ENCODE measurements at regions not wholly inside any gene's neighbourhood (a gene's known extent, or its start where the extent isn't known, plus 50 kb on each side); places are given as distances from the start of the nearest gene placed in this dataset.

DNA sequence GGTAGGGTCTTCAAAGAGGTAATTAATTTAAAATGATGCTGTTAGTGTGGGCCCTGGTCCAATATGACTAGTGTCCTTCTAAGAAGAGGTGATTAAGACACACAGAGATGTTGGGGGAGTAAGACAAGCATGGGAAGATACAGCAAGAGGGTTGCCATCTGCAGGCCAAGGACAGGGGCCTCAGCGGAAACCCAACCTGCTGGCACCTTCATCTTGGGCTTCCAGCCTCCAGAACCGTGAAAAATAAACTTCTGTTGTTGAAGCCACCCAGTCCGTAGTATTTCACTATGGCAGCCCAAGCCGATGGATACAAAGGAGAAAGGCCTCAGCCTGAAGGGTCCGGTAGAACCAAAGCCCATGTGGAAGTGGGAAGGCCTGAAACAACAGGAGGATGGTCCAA, 161.7 kb upstream of the UBE2E1 start:
- WGBS, 2 donors (ENCODE audit: low coverage in 1 of 2): no CpG with 5 or more reads among the region's 5 CpGs
- H3K27ac ChIP-seq: no peak overlapping the region
- no peaks in the 10 kb centered on the region for H3K4me1 ChIP-seq
- no peak overlapping the region for H3K4me3 ChIP-seq
- no peaks in the 10 kb centered on the region for H3K27me3 ChIP-seq
- no peak for ATAC-seq
- TF ChIP-seq, protein P1, sequence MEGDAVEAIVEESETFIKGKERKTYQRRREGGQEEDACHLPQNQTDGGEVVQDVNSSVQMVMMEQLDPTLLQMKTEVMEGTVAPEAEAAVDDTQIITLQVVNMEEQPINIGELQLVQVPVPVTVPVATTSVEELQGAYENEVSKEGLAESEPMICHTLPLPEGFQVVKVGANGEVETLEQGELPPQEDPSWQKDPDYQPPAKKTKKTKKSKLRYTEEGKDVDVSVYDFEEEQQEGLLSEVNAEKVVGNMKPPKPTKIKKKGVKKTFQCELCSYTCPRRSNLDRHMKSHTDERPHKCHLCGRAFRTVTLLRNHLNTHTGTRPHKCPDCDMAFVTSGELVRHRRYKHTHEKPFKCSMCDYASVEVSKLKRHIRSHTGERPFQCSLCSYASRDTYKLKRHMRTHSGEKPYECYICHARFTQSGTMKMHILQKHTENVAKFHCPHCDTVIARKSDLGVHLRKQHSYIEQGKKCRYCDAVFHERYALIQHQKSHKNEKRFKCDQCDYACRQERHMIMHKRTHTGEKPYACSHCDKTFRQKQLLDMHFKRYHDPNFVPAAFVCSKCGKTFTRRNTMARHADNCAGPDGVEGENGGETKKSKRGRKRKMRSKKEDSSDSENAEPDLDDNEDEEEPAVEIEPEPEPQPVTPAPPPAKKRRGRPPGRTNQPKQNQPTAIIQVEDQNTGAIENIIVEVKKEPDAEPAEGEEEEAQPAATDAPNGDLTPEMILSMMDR (IDR thresholded peaks at IDR 0.05): no peak
- no peak for TF ChIP-seq POLR2A (IDR thresholded peaks at IDR 0.05)
- no peak for TF ChIP-seq EP300 (IDR thresholded peaks at IDR 0.05)
- no peak for TF ChIP-seq POLR2AphosphoS5 (IDR thresholded peaks at IDR 0.05)
- no peaks in the 10 kb centered on the region for H3K9me3 ChIP-seq
- H3K36me3 ChIP-seq: no peaks in the 10 kb centered on the region

DNA sequence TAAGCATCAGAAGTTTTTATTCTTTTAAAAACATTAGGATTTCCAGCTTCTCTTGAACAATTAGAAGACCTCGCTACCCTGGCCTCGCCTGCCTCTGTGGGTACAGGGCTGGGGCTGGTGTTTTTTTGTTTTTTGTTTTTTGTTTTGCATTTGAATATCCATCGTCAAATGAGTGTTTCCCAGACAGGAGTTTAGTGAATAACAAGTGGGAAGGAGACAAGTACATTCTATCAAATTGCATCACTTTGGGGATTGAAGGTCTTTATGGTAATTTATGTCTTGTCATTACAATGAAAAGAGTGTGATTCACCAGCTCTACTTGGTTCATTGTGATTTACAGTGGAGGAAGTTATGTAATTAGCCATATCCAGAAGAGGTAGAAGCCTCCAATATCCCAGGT, 161.1 kb upstream of the UBE2E1 start:
- no peaks in the 10 kb centered on the region for H3K9me3 ChIP-seq
- no peak overlapping the region for H3K27ac ChIP-seq
- TF ChIP-seq EP300 (IDR thresholded peaks at IDR 0.05): no peak
- no peak for TF ChIP-seq POLR2A (IDR thresholded peaks at IDR 0.05)
- no peak for TF ChIP-seq POLR2AphosphoS5 (IDR thresholded peaks at IDR 0.05)
- TF ChIP-seq, protein P1 (IDR thresholded peaks at IDR 0.05): no peak
- H3K27me3 ChIP-seq: no peaks in the 10 kb centered on the region
- no peak overlapping the region for H3K4me3 ChIP-seq
- WGBS, 2 donors (ENCODE audit: low coverage in 1 of 2): 100% methylated on average over 3 of the region's 3 CpGs
- H3K4me1 ChIP-seq: no peaks in the 10 kb centered on the region
- no peak for ATAC-seq
- no peaks in the 10 kb centered on the region for H3K36me3 ChIP-seq

DNA sequence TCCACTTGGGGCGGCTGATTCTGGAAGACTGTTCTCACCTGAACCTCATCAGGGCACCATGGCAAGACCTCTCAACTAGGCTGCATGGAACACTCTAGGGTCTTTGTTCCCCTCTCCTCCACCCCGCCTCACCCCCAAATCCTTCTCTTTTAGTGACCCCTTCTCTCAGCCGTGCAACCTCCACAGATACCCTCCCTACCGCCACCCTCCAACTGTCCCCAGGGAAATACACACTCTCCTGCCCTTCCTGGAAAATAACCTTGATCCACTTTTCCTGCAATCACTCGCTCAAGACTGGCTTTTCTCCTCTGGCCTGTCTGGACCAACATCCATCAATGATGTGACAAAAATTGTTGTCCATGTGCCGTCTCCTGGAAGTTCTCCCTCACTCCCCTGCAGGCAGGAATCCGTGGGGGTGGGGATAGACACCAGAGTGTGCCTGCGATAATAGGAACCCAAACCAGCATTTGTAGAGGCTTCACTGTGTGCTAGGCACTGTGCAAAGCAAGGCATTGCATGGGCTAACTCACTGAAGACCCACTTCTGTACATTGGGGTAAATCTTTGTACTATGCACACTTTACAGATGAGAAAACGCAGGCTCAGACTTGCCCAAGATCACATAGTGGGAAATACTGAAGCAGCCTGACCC, 160.1 kb upstream of the UBE2E1 start:
- H3K27me3 ChIP-seq: no peaks in the 10 kb centered on the region
- H3K9me3 ChIP-seq: no peaks in the 10 kb centered on the region
- no peaks in the 10 kb centered on the region for H3K36me3 ChIP-seq
- H3K4me3 ChIP-seq: no peak overlapping the region
- WGBS, 2 donors (ENCODE audit: low coverage in 1 of 2): 87 to 89% methylated on average over 3 to 8 of the region's 9 CpGs
- H3K27ac ChIP-seq: no peak overlapping the region
- TF ChIP-seq EP300 (IDR thresholded peaks at IDR 0.05) (no peak), POLR2AphosphoS5 (IDR thresholded peaks at IDR 0.05) (no peak), POLR2A (IDR thresholded peaks at IDR 0.05) (no peak)
- TF ChIP-seq, protein P1 (IDR thresholded peaks at IDR 0.05): no peak
- no peaks in the 10 kb centered on the region for H3K4me1 ChIP-seq
- ATAC-seq: no peak

DNA sequence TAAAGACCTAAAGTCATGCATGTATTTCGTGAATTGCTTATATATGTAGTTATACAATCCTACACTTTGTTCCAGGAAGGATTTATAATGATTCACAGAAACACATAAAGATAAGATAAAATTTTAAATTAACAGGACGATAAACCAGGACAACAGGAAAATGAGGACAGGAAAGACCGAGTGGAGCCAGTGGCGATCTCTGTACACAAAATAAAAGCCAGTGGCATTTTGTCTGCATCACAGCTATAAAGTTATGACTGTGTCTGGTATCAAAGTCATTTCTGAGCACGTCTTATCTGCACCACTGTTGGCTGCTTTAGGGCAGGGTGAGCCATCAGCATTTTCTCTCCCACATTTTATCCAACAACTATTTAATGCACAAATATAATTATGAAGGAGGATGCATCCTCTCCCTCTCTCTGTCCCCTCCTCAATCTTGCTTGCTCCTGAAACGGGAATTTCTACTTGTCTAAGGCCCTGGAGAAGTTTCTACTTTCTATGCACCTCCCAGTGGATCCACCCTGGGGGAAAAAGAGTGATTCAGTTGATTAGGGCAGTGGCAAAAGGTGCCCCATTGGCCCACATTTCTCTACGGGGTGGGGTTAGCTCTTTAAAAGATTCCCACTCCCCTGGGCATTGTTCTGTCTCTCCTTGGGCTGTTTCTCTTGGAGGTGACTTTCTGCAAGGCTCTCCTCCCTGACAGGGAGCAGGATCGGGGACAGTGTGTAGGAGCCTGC, 159.4 kb upstream of the UBE2E1 start:
- TF ChIP-seq POLR2A (IDR thresholded peaks at IDR 0.05): no peak
- TF ChIP-seq, protein P1 (IDR thresholded peaks at IDR 0.05): no peak
- no peak for TF ChIP-seq POLR2AphosphoS5 (IDR thresholded peaks at IDR 0.05)
- TF ChIP-seq EP300 (IDR thresholded peaks at IDR 0.05): no peak
- no peak for ATAC-seq
- H3K36me3 ChIP-seq: no peaks in the 10 kb centered on the region

More for the DNA sequence above, 159.4 kb upstream of the UBE2E1 start:
- WGBS, 2 donors (ENCODE audit: low coverage in 1 of 2): 67 to 81% methylated on average over 6 to 7 of the region's 8 CpGs
- Histone ChIP-seq H3K4me3 (no peak overlapping the region), H3K27ac (no peak overlapping the region), H3K4me1 (no peaks in the 10 kb centered on the region), H3K9me3 (no peaks in the 10 kb centered on the region), H3K27me3 (no peaks in the 10 kb centered on the region)
